ENCODE measurements at regions not wholly inside any gene's neighbourhood (a gene's known extent, or its start where the extent isn't known, plus 50 kb on each side); places are given as distances from the start of the nearest gene placed in this dataset.

- H3K27me3 Mint-ChIP-seq: peaks cover 22% of the 10 kb centered on the region in 2 donors
- H3K4me1 Mint-ChIP-seq: no peaks in the 10 kb centered on the region
- ATAC-seq (replicated peaks): no peak
- peaks cover 4% of the 10 kb centered on the region in 2 donors for H3K9me3 Mint-ChIP-seq
- DNase-seq: no peak
- no peak overlapping the region for H3K4me3 Mint-ChIP-seq
- no peak overlapping the region for H3K27ac Mint-ChIP-seq
- H3K36me3 Mint-ChIP-seq: no peaks in the 10 kb centered on the region
Observed at GRCh38 chr12:118606690-118607089, 230.3 kb downstream of the SUDS3 start.

- DNase-seq: no peak
- no peaks in the 10 kb centered on the region for H3K36me3 Mint-ChIP-seq
- H3K9me3 Mint-ChIP-seq: peaks cover 6 to 8% of the 10 kb centered on the region in 2 donors
- H3K27me3 Mint-ChIP-seq: peaks cover 22% of the 10 kb centered on the region in 2 donors
- H3K4me1 Mint-ChIP-seq: no peaks in the 10 kb centered on the region
- no peak for ATAC-seq (replicated peaks)
- no peak overlapping the region for H3K27ac Mint-ChIP-seq
- H3K4me3 Mint-ChIP-seq: no peak overlapping the region
Observed at GRCh38 chr12:118607831-118608230, 231.5 kb downstream of the SUDS3 start.

- no peak overlapping the region for H3K4me3 Mint-ChIP-seq
- H3K27me3 Mint-ChIP-seq: peaks cover 22% of the 10 kb centered on the region in 2 donors
- H3K9me3 Mint-ChIP-seq: peaks cover 11 to 13% of the 10 kb centered on the region in 2 donors
- H3K4me1 Mint-ChIP-seq: no peaks in the 10 kb centered on the region
- H3K36me3 Mint-ChIP-seq: no peaks in the 10 kb centered on the region
- no peak overlapping the region for H3K27ac Mint-ChIP-seq
- ATAC-seq (replicated peaks): no peak
- no peak for DNase-seq
Observed at GRCh38 chr12:118608770-118609344, 232.5 kb downstream of the SUDS3 start.

GRCh38 chr12:118611295-118611694, 234.9 kb downstream of the SUDS3 start:
- H3K4me1 Mint-ChIP-seq: no peaks in the 10 kb centered on the region
- no peak overlapping the region for H3K27ac Mint-ChIP-seq
- no peaks in the 10 kb centered on the region for H3K36me3 Mint-ChIP-seq
- no peak for DNase-seq
- peaks cover 18% of the 10 kb centered on the region in 2 donors for H3K27me3 Mint-ChIP-seq
- peaks cover 13 to 18% of the 10 kb centered on the region in 2 donors for H3K9me3 Mint-ChIP-seq
- no peak overlapping the region for H3K4me3 Mint-ChIP-seq
- ATAC-seq (replicated peaks): no peak

- no peak for DNase-seq
- H3K4me3 Mint-ChIP-seq: no peak overlapping the region
- no peak for ATAC-seq (replicated peaks)
- H3K9me3 Mint-ChIP-seq: peaks cover 13 to 18% of the 10 kb centered on the region in 2 donors
- no peaks in the 10 kb centered on the region for H3K36me3 Mint-ChIP-seq
- H3K27me3 Mint-ChIP-seq: peaks cover 15 to 16% of the 10 kb centered on the region in 2 donors
- H3K27ac Mint-ChIP-seq: no peak overlapping the region
- no peaks in the 10 kb centered on the region for H3K4me1 Mint-ChIP-seq
Observed at GRCh38 chr12:118611770-118612169, 235.4 kb downstream of the SUDS3 start.

GRCh38 chr12:118617611-118618450, 241.5 kb downstream of the SUDS3 start:
- H3K4me3 Mint-ChIP-seq: no peak overlapping the region
- ATAC-seq (replicated peaks) (no peak), DNase-seq (no peak)
- H3K4me1 Mint-ChIP-seq: no peaks in the 10 kb centered on the region
- no peaks in the 10 kb centered on the region for H3K36me3 Mint-ChIP-seq
- H3K27me3 Mint-ChIP-seq: no peaks in the 10 kb centered on the region
- peaks cover 10 to 12% of the 10 kb centered on the region in 2 donors for H3K9me3 Mint-ChIP-seq
- no peak overlapping the region for H3K27ac Mint-ChIP-seq

- H3K9me3 Mint-ChIP-seq: peaks cover 7 to 9% of the 10 kb centered on the region in 2 donors
- H3K36me3 Mint-ChIP-seq: no peaks in the 10 kb centered on the region
- DNase-seq (no peak), ATAC-seq (replicated peaks) (no peak)
- no peak overlapping the region for H3K4me3 Mint-ChIP-seq
- no peak overlapping the region for H3K27ac Mint-ChIP-seq
- H3K4me1 Mint-ChIP-seq: no peaks in the 10 kb centered on the region
- H3K27me3 Mint-ChIP-seq: no peaks in the 10 kb centered on the region
Observed at GRCh38 chr12:118618695-118619094, 242.3 kb downstream of the SUDS3 start.

- no peaks in the 10 kb centered on the region for H3K27me3 Mint-ChIP-seq
- no peak for DNase-seq
Observed at GRCh38 chr12:118625050-118625675, 248.8 kb downstream of the SUDS3 start.

GRCh38 chr12:118633071-118633470, 256.7 kb downstream of the SUDS3 start:
- Mint-ChIP-seq H3K4me3 (no peak overlapping the region), H3K27ac (no peak overlapping the region), H3K4me1 (no peaks in the 10 kb centered on the region), H3K36me3 (no peaks in the 10 kb centered on the region), H3K27me3 (no peaks in the 10 kb centered on the region), H3K9me3 (no peaks in the 10 kb centered on the region)
- no peak for ATAC-seq (replicated peaks)
- DNase-seq: no peak

More at GRCh38 chr12:118625050-118625675, 248.8 kb downstream of the SUDS3 start:
- no peak for ATAC-seq (replicated peaks)
- Mint-ChIP-seq H3K4me3 (no peak overlapping the region), H3K9me3 (peaks cover 7 to 8% of the 10 kb centered on the region in 2 donors), H3K27ac (no peak overlapping the region), H3K4me1 (no peaks in the 10 kb centered on the region), H3K36me3 (no peaks in the 10 kb centered on the region)

- no peak overlapping the region for H3K27ac Mint-ChIP-seq
- H3K36me3 Mint-ChIP-seq: no peaks in the 10 kb centered on the region
- no peaks in the 10 kb centered on the region for H3K4me1 Mint-ChIP-seq
- no peak overlapping the region for H3K4me3 Mint-ChIP-seq
- H3K9me3 Mint-ChIP-seq: no peaks in the 10 kb centered on the region
- DNase-seq: no peak
- H3K27me3 Mint-ChIP-seq: no peaks in the 10 kb centered on the region
- ATAC-seq (replicated peaks): no peak
Observed at GRCh38 chr12:118635276-118635675, 258.9 kb downstream of the SUDS3 start.

- no peaks in the 10 kb centered on the region for H3K4me1 Mint-ChIP-seq
- no peaks in the 10 kb centered on the region for H3K36me3 Mint-ChIP-seq
- ATAC-seq (replicated peaks) (no peak), DNase-seq (no peak)
- H3K27me3 Mint-ChIP-seq: no peaks in the 10 kb centered on the region
- H3K9me3 Mint-ChIP-seq: peaks cover 2 to 7% of the 10 kb centered on the region in 2 donors
- H3K4me3 Mint-ChIP-seq: no peak overlapping the region
- H3K27ac Mint-ChIP-seq: no peak overlapping the region
Observed at GRCh38 chr12:118637767-118638370, 261.5 kb downstream of the SUDS3 start.

GRCh38 chr12:118641249-118641648, 264.9 kb downstream of the SUDS3 start:
- H3K9me3 Mint-ChIP-seq: peaks cover 8 to 11% of the 10 kb centered on the region in 2 donors
- no peak for ATAC-seq (replicated peaks)
- H3K27ac Mint-ChIP-seq: no peak overlapping the region
- H3K27me3 Mint-ChIP-seq: no peaks in the 10 kb centered on the region
- no peaks in the 10 kb centered on the region for H3K4me1 Mint-ChIP-seq
- no peaks in the 10 kb centered on the region for H3K36me3 Mint-ChIP-seq
- H3K4me3 Mint-ChIP-seq: no peak overlapping the region
- DNase-seq: no peak

- Mint-ChIP-seq H3K4me1 (no peaks in the 10 kb centered on the region), H3K27ac (no peak overlapping the region), H3K36me3 (no peaks in the 10 kb centered on the region), H3K27me3 (no peaks in the 10 kb centered on the region), H3K9me3 (peaks cover 8 to 11% of the 10 kb centered on the region in 2 donors), H3K4me3 (no peak overlapping the region)
- DNase-seq: no peak
- ATAC-seq (replicated peaks): no peak
Observed at GRCh38 chr12:118645219-118645618, 268.9 kb downstream of the SUDS3 start.

- H3K4me3 Mint-ChIP-seq: no peak overlapping the region
- ATAC-seq (replicated peaks) (no peak), DNase-seq (no peak)
- H3K27ac Mint-ChIP-seq: no peak overlapping the region
- H3K36me3 Mint-ChIP-seq: no peaks in the 10 kb centered on the region
- peaks cover 5 to 9% of the 10 kb centered on the region in 2 donors for H3K9me3 Mint-ChIP-seq
- peaks cover 0 to 5% of the 10 kb centered on the region in 2 donors for H3K27me3 Mint-ChIP-seq
- H3K4me1 Mint-ChIP-seq: no peaks in the 10 kb centered on the region
Observed at GRCh38 chr12:118649765-118650585, 273.6 kb downstream of the SUDS3 start.
